Daoy (cell line): ENCODE measurements at regions not wholly inside any gene's neighbourhood (a gene's known extent, or its start where the extent isn't known, plus 50 kb on each side); places are given as distances from the start of the nearest gene placed in this dataset.
A peak's percentile ranks its signal among the peaks of the same experiment; 100 is the strongest.

Source experiments
- DNase-seq: peaks from one replicate; pipeline ENCODE4 v3.0.0-alpha.2; 2015; ENCODE audit warnings: low read depth

- DNase-seq: no peak
Observed at GRCh38 chr16:85309656-85310587, 197.7 kb upstream of the CIBAR2 start.

DNA sequence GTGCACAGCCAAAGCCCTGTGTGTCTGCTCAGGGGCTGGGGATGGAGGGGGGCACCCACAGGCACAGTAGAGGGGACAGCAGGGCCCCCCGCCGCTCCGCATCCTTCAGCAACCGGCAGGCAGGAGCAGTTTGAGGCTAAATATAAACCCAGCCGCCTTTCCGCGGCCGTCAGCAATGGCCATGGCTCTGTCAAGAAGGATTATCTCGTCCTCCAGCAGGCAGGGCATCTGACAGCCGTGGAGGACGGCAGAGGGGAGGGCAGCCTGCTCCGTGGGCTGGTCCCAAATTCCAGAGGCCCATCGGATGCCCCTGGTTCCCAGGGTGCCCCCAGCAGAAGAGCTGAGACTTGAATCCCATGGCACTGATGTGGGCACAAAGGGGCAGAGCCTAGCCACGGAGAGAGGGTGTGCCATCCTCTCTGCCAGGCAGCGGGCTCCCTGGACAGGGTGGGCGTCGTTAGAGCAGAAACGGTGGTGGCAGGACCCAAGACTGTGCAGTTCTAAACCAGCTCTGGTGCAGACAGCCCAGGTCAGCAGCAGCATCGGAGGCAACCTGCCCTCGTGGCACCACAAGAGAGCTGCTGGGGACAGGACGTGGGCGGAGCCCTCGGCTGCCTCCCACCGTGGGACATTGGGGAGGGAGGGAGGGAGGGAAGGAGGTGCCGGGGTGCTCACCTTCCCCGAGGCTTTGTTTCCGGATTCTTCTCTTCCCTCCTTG is 198.8 kb upstream of the CIBAR2 start:
- no peak for DNase-seq

DNA sequence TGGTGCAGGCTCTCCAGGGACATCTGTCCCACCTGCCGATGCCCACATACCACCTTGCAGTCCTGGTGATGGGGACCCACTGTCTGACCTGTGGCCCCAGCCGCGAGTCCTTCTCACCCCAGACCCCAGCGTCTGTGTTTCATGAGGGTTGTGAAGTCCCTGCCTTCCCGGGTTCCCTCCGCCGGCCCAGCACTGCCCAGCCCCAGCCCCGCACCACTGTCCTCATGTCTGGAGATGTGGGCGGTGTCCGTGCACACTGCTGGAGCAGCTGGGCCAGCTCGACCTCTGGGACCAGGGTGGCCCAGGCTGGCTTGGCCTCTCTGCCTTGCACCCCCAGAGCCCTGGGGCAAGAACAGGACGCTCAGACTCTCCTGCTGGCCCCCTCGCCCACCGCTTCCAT is 199.5 kb upstream of the CIBAR2 start:
- no peak for DNase-seq

DNA sequence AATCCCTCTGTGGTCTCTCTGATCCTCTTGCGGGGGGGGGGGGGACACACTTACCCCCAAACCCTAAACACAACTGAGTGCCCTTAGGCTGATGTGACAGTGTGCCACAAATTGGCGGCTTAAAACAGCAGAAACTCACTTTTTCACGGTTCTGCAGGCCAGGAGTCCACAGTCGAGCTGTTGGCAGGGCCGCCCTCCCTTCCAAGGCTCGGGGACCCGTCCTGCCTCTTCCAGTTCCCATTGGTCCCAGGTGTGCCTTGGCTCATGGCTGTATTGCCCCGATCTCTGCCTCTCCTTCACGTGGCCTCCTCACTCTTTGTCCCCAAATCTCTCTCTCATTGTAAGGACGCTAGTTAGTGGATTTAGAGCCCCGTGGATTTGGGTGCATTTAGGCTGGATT is 199.9 kb upstream of the CIBAR2 start:
- DNase-seq: no peak

- no peak for DNase-seq
Observed at GRCh38 chr16:85312642-85313525, 200.6 kb upstream of the CIBAR2 start.

- DNase-seq: no peak
Observed at GRCh38 chr16:85313526-85314301, 201.4 kb upstream of the CIBAR2 start.

DNA sequence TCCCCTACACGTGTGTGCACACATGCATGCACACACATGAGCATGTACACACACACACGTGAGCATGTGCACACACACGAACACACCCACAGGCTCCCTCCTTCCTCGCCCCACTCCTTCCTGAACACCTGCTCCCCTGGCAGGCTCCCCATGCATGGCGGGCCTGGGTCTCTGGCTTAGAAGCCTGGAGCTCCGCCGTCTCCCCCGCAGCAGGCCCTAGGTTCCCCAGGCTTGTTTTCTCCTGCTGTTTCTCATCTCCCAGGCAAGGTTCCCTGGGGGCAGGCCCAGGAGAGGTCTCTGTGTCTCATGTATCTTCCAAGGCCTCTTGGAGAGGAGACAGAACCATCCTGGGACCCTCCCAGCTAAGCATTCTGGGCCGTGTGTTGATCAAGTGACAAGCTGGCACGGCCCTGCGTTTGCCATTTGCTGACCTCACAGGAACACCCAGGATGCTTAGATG is 202.3 kb upstream of the CIBAR2 start:
- no peak for DNase-seq

DNA sequence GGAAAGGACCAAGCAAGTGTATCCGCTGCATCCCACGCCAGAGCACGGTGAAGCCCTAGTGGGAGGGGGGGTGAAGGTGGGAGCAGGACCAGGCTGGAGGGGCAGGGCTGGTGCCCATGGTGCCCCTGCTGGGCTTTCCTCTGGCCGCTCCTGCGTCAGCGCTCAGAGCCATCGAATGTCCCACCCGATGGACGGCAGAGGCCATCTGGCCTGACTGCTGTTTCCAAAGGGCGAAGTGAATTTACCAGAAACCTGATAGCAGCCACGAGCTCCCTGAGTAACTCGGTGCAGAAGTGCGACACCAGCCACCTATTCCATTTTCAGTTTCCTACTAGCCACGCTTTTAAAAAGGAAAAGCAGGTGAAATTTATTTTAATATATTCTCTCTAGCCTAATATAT is 203.6 kb upstream of the CIBAR2 start:
- DNase-seq: no peak

DNA sequence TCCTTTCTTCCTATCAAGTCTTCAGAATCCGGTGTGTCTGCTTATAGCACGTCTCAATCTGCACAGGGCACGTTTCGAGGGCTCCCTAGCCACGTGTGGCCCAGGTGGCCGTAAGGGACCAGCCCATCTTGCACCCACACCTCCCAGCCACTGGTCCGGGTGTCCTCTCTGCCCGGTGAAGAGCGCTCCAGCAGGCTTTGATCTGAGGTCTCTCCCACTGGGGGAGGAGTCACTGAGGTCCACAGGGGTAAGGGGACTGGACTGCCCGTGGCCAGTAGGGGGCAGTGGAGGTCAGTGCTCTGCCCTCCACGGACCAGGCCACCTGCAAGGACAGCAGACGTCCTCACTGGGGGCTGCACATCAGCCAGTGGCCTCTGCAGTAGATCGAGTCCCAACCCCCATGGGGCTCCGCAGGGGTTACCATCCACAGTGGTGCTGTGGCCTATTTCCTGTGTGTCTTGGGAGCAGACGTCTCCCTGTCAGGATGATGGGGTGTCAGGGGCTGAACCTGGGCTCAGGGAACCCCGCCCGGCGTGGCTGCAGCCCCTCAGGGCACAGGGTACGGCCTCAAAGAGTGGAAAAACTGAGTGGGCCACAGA is 204.1 kb upstream of the CIBAR2 start:
- DNase-seq: peak; percentile 70

- no peak for DNase-seq
Observed at GRCh38 chr16:85316944-85317343, 204.7 kb upstream of the CIBAR2 start.

GRCh38 chr16:85317704-85318103 is 205.4 kb upstream of the CIBAR2 start:
- no peak for DNase-seq

- no peak for DNase-seq
Observed at GRCh38 chr16:85319208-85319983, 207.1 kb upstream of the CIBAR2 start.

- DNase-seq: no peak
Observed at GRCh38 chr16:85319984-85320440, 207.7 kb upstream of the CIBAR2 start.

DNA sequence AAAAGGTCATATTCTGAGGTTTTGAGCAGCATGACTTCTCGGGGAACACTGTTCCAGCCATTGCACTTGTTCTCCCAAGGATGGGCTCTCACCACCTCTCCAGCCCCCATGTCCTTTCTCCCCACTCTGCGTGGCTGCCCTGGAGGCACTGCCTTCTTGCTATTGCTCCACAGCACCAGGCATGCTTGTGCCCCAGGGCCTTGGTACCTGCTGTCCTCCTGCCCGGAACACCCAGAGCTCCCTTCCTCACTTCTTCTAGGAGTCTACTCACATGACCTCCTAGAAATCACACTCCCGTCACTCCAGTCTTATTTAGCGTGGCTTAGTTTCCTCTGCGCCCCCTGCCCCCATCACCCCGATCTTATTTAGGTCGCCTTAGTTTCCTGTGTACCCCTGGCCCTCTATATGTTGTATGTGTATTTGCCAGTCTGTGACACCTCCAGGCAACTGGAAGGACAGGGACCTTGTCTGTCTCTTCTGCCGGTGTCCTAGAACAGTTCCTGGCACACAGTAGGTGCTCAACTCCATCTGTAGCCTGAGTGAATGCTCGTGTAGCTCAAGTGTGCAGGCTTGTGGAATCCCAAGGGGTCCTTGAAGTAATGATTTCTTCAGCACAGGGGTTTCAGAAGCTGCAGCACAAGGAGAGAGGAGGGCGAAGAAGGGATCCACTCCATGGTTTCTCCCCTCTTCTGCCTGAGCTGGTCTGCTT is 208.6 kb upstream of the CIBAR2 start:
- DNase-seq: no peak

- DNase-seq: no peak
Observed at GRCh38 chr16:85321509-85322271, 209.4 kb upstream of the CIBAR2 start.

DNA sequence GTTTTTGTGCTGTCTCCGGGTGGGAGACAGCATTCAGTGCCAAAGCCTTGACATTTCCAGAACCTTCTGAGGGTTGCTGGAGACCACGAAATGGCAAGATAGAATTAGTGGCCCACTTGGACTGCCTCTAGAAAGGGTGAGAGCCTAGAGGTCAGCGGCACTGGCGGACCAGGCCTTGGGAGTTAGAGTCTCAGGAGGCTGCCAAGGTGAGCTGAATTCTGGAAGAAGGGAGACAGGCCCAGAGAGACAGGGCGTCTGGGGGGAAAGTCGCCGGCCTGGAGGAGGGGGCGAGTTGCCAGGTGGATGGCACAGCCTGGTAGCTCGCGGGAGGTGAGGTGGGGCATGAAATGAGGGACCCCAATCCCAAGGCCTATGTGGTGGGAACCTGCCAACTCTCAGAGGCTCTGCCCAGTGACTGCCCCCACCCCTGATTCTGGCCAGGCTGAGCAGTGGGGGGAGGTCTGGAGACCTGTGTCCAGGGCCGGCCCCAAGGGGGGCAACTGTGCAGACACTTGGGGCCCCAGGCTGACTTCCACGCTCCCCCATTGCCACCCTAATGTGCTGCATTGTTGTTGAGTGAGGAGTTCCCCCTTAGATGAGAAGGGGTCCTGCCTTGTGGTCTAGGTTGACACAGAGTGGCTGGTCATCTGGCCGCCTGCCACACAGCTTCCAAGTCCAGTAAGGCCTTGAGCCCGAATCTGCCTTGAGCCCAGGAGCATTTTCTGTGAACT is 211.1 kb upstream of the CIBAR2 start:
- DNase-seq: no peak

- DNase-seq: no peak
Observed at GRCh38 chr16:85323961-85324253, 211.6 kb upstream of the CIBAR2 start.

- DNase-seq: no peak
Observed at GRCh38 chr16:85324488-85324887, 212.2 kb upstream of the CIBAR2 start.
